Psoas muscle (tissue), 7 donors: ENCODE measurements at regions not wholly inside any gene's neighbourhood (a gene's known extent, or its start where the extent isn't known, plus 50 kb on each side); places are given as distances from the start of the nearest gene placed in this dataset.

Experiments used
- ATAC-seq, 4 donors: fragments of 200-7000 bp; cut with Tn5 transposase; one replicate each; pipeline ENCODE4 v1.9.1; 2020; ENCODE audit warnings: moderate library complexity in 3 of 4, mild to moderate bottlenecking in 2 of 4
- DNase-seq, 2 donors: peaks; one replicate each; pipeline ENCODE4 v3.0.0-alpha.2; 2020
- H3K27ac ChIP-seq: fragments of 200-600 bp; one replicate; pipeline ENCODE4 v1.8.0; 2022
- H3K27me3 ChIP-seq, 3 donors: fragments of 200-600 bp in 1 of 3; one replicate each; pipeline versions ENCODE4 v1.6.1 to v1.8.0; 2013 to 2022; ENCODE audit warnings: low read length in 2 of 3, mild to moderate bottlenecking in 2 of 3, moderate library complexity in 1 of 3; ENCODE audit not compliant: insufficient read depth in 3 of 3
- H3K36me3 ChIP-seq, 2 donors: fragments of 200-600 bp in 1 of 2; one replicate each; pipeline versions ENCODE4 v1.6.1 to v1.8.0; 2013 to 2022; ENCODE audit warnings: low read depth in 1 of 2, mild to moderate bottlenecking in 1 of 2, moderate library complexity in 1 of 2; ENCODE audit not compliant: insufficient read depth in 1 of 2
- H3K4me1 ChIP-seq: fragments of 200-600 bp; one replicate; pipeline ENCODE4 v1.8.0; 2022
- H3K4me3 ChIP-seq: fragments of 200-600 bp; one replicate; pipeline ENCODE4 v1.8.0; 2022; ENCODE audit warnings: mild to moderate bottlenecking
- H3K9me3 ChIP-seq: fragments of 200-600 bp; one replicate; pipeline ENCODE4 v1.8.0; 2022
- CTCF ChIP-seq: fragments of 200-600 bp; IDR thresholded peaks from one replicate; pipeline ENCODE4 v1.8.0; 2022; ENCODE audit warnings: antibody characterized with exemption
- WGBS, 3 donors: extraction: QIAGEN DNeasy Blood & Tissue Kit; methylation state at CpG; one replicate each; pipeline versions ENCODE4 v1.1.6 to v1.1.7; 2013; 5-methylcytosine and 5-hydroxymethylcytosine counted together
- intact Hi-C, 2 donors: fragments of 100-400 bp; cut with DNase I; formaldehyde crosslinking; loops; one replicate each; pipeline versions ENCODE4 v1.11.0 to v1.14.2; 2022
- donor health status: healthy with polysubstance abuse.
- donor health status: DM: no; HTN: no; CAD: no; lungs with moderate emphysema.
- donor health status: Bipolar disorder and iron deficiency.
- donor health status: healthy.
- donor health status: DM: yes; HTN: yes; CAD: no.
- donor health status: DM: no; HTN: no; CAD: no.
- donor health status: DM: yes; HTN: yes; CAD: no.

- peaks cover 2% of the 10 kb centered on the region for H3K9me3 ChIP-seq
- no peak for DNase-seq
- no peak overlapping the region for H3K4me3 ChIP-seq
- no peaks in the 10 kb centered on the region for H3K4me1 ChIP-seq
- H3K27ac ChIP-seq, result no peak overlapping the region
- intact Hi-C loops, result no loop called here
- no peaks in the 10 kb centered on the region for H3K27me3 ChIP-seq
- 51 to 56% (median 53%) methylated on average over 2 of the region's 2 CpGs for WGBS, 3 donors
- no peak for ATAC-seq
- H3K36me3 ChIP-seq, result no peaks in the 10 kb centered on the region
- no peak for TF ChIP-seq CTCF
Measured at GRCh38 chr13:109451726-109452125, 334.7 kb downstream of the IRS2 start.

- no peak for TF ChIP-seq CTCF
- DNase-seq (no peak), ATAC-seq (no peak)
- Histone ChIP-seq H3K9me3 (peaks cover 2% of the 10 kb centered on the region), H3K36me3 (no peaks in the 10 kb centered on the region), H3K4me1 (no peaks in the 10 kb centered on the region), H3K4me3 (no peak overlapping the region), H3K27me3 (no peaks in the 10 kb centered on the region), H3K27ac (no peak overlapping the region)
- 78 to 90% (median 86%) methylated on average over 8 of the region's 8 CpGs for WGBS, 3 donors
- intact Hi-C loops, result no loop called here
Measured at GRCh38 chr13:109448629-109449028, 337.8 kb downstream of the IRS2 start.

GRCh38 chr13:109447667-109448066 lies 338.7 kb downstream of the IRS2 start:
- WGBS, 3 donors, result 84 to 88% (median 85%) methylated on average over 4 of the region's 4 CpGs
- Histone ChIP-seq H3K9me3 (peaks cover 2% of the 10 kb centered on the region), H3K27ac (no peak overlapping the region), H3K4me3 (no peak overlapping the region), H3K27me3 (no peaks in the 10 kb centered on the region), H3K36me3 (no peaks in the 10 kb centered on the region), H3K4me1 (no peaks in the 10 kb centered on the region)
- ATAC-seq (no peak), DNase-seq (no peak)
- TF ChIP-seq CTCF, result no peak
- intact Hi-C loops, result no loop called here

- Histone ChIP-seq H3K27me3 (no peaks in the 10 kb centered on the region), H3K36me3 (no peaks in the 10 kb centered on the region), H3K27ac (no peak overlapping the region), H3K9me3 (no peaks in the 10 kb centered on the region), H3K4me1 (no peaks in the 10 kb centered on the region), H3K4me3 (no peak overlapping the region)
- no peak for DNase-seq
- 72 to 75% (median 74%) methylated on average over 4 of the region's 4 CpGs for WGBS, 3 donors
- TF ChIP-seq CTCF, result no peak
- no peak for ATAC-seq
- intact Hi-C loops, result no loop called here
Measured at GRCh38 chr13:109440320-109440719, 346.1 kb downstream of the IRS2 start.

- no peaks in the 10 kb centered on the region for H3K27me3 ChIP-seq
- WGBS, 3 donors, result 84 to 93% (median 89%) methylated on average over 6 of the region's 6 CpGs
Measured at GRCh38 chr13:109439813-109440212, 346.6 kb downstream of the IRS2 start.

More at GRCh38 chr13:109439813-109440212, 346.6 kb downstream of the IRS2 start:
- H3K36me3 ChIP-seq, result no peaks in the 10 kb centered on the region
- no peak for TF ChIP-seq CTCF
- no peaks in the 10 kb centered on the region for H3K9me3 ChIP-seq
- ATAC-seq (no peak), DNase-seq (no peak)
- H3K27ac ChIP-seq, result no peak overlapping the region
- no peak overlapping the region for H3K4me3 ChIP-seq
- intact Hi-C loops, result no loop called here
- no peaks in the 10 kb centered on the region for H3K4me1 ChIP-seq
